ENCODE measurements at regions not wholly inside any gene's neighbourhood (a gene's known extent, or its start where the extent isn't known, plus 50 kb on each side); places are given as distances from the start of the nearest gene placed in this dataset.
"Not testable (repeated sequence)": the region's sequence is repeated elsewhere in the genome, so short reads cannot be mapped to it uniquely, and the experiment has no call there.

DNA sequence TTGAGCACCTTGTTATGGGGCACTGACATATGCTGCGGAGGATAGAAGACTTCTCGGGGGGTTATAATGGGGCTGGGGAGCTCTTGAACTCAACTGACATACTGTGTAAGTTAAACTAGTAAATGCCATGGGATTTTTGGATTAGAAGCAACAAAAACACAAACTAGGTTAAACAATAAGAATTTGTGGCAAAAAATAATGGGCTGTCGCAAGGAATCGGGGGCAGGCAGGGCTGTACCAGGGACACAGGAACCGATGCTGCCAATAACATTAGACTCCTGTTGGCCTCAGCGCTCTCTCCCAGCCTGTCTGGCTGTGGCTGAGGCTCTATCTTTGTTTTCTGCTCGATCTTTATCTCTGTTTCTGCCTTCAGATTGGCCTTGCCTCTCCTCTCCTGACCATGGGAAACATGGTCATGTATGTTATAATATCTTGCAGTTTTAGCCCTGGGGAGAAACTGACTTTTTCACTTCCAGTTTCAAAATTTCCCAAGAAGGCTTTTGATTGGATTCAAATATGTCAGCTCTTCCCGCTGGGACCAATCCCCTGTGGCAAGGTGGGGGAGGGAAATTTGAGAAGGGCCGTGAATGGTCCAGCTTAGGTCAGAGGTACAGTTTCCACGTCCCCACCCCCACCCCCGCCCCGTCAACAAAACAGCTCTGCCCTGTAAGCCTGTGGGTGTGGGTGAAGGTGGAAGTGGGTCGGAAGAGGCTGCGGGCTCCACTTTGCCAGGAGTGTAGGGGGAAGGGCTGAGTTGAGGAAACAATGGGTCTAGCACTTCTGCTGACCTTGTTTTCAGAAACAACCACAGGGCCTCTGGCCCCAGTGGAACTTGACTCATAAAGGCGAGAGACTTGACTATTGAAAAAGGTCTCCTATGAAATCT lies 161.1 kb upstream of the TBL1XR1 start:
- ATAC-seq = peak; percentile 32

DNA sequence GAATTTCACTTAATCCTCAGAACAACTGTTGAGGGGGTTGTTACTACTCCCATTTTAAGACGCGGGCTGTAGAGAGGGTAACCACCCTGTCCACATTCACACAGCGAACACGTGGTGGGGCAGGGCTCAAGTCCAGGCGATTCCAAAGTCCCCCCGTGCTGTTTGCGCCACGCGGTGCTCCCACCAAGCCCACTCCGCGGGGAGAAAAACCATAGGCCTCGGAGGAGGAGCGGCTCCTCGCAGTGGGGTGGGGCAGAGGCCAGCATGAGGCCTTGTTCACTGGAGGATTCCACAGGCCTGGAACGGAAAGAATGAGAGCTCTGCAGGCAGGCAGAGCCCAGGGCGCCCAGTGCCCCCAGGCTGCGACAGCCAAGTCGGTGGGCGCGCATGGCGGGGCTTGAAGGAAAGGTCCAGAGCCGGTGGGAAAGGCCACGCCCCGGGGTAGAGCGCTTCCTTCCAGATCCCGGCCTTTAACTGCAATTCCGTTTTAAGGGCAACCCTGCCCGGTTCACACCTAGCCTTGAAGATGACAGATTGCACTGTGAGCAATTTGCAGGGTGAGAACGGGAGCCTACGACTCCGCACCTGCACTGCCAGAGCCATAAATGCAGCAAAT lies 161.8 kb upstream of the TBL1XR1 start:
- ATAC-seq = peak; percentile 51

DNA sequence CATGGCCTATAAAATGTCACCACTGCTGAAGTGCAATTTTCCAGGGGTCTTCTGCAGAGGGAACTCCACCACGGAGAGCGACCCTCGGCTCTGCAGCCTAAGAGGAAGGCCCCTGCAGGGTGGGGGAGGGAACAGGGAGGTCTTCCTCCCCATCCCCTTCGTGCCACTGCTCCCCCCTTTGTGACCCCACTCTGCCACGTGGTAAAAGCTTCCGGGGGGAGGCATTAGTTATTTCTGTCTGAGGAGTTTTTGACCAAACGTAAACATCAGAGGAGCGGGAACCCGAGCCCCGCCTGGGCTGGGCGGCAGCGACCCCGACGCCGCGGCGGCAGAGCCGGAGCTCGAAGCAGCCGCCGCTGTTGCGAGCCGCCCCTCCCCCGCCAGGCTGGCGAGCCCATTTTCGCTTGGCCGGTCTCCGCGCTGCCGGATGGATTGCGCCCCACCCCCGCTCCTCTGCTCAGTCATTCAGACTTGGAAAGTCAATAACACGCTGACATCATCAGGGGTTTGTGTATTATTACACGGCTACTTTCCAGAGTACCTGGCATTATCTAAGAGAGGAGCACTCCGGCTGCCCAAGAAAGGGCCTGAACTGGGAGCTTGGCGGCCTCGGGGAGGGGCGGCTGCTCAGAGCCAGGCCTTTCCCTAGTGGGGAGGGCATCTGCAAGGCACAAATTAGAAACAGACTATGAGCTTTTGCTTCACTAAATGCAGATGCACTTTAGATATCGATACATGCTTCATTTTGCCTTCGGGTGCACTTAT lies 162.5 kb upstream of the TBL1XR1 start:
- peak; percentile 94 for ATAC-seq

DNA sequence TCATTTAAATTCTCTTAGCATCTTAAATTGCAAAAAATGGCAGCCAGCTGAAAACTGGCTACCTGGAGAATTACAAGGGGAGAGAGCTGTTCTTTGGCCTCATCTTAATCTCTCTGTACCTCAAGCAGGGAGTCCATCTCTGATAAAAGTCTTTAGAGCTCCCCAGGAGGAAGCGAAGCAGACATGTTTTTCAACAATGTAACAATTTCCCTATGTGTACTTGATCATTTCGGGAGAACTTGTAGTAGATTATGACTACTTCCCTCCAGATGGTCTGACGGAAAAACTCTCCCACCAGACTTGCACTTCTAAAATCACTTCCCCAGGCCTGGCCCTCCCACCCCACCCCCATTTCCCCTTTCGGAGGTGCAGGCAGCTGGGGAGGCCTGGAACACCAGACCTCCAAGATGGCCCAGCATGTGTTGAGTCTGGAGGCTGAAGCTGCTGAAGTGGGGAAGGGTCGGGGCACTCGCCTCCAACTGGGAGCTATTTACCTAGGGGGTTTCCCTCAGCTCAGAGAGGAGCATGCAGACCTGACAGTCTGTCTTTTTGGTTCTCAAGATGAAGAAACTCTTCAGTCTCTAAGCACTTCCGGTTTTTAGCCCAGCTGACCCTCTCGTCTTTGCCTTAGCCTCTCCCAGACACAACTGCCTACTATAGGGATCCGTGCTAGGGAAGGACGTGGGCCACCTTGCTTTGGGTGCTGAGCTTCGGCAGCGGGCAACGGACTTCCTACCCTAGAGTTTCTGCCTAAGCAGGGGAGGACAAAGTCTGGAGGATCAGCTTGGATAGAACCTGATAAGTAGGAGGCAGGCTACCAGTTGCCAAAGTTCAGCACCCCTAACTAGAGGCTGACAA lies 164.0 kb upstream of the TBL1XR1 start:
- no peak for ATAC-seq

DNA sequence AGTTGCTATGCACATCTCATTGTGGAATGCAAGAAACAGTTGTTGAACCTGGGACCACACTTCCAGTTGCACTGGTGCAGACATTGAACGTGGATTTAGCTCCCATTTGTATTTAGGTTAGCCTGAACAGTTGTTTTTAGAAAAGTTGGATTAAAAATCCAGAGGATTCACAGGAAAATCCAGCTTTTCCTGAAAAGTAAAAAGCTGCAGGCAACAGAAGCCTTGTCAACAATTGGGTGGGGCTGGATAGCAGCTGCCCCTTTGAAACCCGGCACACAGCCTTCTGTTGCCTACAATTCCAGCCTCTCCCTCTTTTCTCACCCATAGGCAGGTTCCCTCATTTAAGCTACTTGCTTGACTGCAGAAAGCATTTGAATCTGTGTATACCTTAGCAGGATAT lies 165.3 kb upstream of the TBL1XR1 start:
- no peak for ATAC-seq

DNA sequence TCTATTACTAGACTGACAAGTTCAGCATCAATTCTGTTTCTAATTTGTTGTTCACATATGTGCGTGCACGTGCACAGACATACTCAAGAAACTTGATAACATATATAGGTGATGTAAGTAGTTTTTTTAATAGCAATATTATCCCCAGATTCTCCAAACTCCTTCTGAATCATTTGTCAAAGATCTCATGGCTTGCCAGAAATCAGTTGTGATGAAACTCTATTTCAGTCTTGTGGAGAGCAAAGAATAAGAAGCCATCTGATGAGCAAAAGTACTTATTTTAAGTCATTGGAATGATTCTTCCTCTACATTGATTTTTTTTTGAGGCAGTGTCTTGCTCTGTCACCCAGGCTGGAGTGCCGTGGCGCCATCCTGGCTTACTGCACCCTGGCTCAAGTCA lies 167.0 kb upstream of the TBL1XR1 start:
- no peak for ATAC-seq

DNA sequence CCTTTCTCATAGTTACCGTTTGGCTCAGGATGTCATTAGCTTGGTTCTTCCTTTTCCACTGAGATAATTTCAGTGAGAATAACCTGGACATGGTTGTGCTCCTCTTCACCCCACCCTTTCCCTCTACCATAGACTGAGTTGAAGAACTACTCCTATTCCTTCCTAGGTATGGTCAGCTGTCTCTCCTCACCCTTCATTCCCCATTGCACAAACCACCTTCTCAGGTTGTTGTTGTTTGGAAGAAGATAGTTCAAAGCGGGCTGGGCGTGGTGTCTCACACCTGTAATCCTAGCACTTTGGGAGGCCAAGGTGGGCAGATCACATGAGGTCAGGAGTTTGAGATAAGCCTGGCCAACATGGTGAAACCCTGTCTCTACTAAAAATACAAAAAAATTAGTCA lies 168.0 kb upstream of the TBL1XR1 start:
- not testable (repeated sequence) for ATAC-seq

DNA sequence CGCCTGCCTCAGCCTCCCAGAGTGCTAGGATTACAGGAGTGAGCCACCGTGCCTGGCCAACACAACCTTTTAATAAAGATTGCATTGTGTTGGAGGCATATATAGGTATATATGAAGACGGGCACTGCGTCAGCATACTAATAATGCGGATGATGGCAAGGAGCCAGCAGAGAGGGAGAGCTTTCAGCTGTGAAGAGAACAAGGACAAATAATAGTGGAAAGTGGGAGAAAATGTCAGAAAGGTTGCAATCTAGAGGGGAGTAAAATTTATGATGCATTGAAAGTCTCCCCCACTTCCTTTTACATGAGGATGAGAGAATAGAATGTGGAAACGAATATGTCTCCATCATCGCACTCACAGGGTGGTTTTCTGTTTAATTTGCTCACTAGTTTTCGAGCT lies 170.5 kb upstream of the TBL1XR1 start:
- no peak for ATAC-seq

DNA sequence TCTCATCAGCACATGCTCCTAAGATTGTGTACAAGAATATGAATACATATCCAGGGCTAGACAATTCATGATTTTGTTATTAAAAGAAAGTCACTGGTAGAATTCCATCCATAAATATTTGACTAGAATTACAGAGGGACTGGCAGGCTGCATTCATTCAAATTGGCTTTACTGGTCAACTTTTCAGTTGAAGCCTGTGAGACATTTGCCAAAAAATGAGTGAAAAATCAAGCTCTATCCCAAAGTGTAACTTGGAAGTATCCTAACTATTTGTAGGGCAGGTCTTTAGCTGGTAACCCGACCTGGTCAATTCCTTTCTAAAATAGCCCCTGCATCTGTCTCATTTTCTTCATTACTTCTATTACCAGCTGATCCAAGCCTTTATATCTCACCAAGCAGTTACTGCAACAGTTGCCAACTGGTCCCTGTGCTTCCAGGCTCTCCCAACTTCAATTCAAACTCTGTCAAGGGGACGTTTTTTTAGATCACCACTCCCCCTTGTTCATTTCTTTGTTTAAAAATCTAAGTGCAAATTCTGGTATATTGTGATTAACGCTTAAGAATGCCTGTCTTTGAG lies 173.1 kb upstream of the TBL1XR1 start:
- no peak for ATAC-seq

DNA sequence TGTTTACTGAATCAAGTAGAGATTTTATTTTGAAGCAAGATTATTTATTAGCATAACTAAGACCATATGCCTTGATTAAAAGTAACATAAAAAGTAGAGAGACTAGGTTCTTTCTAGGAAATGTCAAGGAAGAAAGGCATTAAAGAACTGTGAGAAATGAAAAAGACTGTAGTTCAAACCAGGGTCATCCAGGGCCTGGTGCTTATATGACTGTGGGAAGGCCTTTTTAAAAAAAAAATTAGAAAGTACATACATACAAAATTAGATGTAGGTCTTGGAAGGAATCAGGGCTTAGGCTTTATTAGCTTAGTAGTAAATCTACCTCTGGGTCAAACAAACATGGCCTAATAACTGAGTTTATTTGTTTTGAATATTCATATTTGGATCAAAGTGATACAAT lies 173.9 kb upstream of the TBL1XR1 start:
- no peak for ATAC-seq

DNA sequence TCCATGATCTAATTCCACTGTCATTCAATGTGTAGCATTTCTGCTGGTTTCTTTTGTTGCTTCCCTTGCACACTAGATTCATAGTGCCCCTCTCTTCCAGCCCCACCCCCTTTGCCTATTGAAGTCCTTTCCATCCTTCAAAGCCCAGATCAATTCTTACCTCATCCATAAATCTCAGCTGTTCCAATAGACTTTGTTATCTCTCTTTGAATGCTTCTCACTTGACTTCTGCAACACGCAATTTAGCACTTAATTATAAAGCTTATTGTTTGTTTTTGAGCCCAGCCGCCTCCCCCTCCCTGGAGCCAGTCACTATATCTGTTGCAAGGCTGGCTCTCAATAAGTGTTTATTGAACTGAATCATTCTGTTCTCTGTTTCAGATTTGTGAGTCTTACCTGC lies 174.6 kb upstream of the TBL1XR1 start:
- ATAC-seq = no peak

DNA sequence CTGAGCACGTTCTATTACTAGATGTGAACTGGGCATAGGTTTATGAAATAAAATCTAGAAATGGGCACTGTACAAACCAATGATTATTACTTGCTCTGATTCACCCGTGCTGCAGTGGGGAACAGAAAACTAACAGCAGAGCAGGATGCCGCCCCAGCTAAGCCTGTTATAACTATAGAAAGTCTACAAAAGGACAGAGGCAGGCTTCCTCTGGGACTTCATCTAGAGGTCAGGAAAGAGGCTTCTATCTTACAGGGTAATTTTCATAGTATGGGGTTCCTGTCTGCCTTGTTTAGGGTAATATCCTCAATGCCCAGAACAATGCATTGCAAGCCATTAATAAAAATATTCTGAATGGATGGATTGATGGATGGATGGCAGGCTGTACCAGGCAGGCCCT lies 177.0 kb upstream of the TBL1XR1 start:
- ATAC-seq = no peak

DNA sequence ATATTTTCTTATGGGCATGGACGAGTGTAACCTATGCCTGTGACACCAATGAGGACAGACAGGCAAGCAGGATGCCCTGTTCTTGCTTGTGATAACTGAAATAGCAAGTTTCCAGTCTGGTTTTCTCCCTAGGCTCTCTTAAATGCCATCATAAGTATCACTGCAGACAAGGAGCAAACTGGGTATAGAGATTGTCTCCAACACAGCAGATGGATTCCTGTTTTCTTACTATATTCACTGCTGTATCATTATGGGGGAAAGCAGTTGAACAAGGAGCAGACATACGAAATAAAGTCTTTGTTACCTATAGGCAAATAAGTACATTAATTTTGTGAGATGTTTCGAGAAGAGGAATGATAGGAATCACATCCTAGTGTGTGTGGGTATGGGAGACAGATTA lies 178.0 kb upstream of the TBL1XR1 start:
- ATAC-seq = no peak

DNA sequence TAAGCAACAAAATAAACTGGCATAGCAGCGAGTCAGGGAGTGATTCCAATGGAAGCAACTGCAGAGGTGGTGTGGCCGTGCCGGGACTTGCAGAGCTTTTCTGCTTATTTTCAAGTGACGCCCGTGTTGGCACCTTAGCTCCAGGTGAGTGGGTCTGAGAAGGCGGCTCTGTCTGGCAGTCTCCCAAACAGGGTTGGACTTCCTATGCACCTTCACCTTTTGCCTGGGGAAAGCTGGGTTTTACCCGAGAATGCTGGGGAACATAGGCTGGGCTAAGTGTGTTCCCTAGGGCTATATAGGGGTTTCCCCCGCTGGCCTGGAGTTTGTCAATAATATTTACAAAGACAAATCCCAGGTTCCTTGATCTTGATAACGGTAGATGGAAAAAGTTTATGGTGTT lies 179.9 kb upstream of the TBL1XR1 start:
- peak; percentile 95 for ATAC-seq

DNA sequence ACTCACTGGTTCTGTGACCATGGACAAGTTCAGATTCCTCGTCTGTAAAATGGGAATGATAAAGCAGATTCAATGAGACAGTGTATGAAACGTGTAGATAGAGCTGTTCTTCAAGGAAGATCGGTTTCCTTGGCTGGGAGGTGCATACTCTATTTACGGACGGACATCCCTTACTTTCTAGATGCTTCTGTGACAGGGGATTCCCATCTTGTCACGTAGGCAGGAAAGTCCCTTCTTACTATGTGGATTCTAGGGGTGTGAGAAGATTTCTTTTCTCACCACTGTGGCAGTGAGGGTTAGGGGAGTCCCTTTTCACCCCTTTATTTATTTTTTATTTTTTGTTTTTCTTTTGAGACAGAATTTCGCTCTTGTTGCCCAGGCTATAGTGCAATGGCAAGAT lies 180.9 kb upstream of the TBL1XR1 start:
- ATAC-seq = no peak

DNA sequence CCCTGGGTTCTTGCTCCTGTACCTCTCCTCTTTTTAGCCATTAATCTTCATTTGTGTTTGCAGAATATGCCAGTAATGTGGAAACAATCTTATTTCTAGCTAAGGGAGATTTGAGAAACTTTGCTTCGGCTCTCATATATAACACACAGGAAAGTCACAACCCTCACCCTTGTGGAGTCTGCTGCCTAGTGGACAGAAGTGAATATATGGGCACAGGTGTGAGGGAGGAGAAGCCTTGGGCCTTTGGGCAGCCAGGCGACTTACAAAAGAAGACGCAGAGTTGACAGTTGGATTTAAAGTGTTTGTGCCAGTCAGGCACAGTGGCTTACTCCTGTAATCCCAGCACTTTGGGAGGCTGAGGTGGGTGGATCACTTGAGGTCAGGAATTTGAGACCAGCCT lies 181.8 kb upstream of the TBL1XR1 start:
- ATAC-seq = no peak

DNA sequence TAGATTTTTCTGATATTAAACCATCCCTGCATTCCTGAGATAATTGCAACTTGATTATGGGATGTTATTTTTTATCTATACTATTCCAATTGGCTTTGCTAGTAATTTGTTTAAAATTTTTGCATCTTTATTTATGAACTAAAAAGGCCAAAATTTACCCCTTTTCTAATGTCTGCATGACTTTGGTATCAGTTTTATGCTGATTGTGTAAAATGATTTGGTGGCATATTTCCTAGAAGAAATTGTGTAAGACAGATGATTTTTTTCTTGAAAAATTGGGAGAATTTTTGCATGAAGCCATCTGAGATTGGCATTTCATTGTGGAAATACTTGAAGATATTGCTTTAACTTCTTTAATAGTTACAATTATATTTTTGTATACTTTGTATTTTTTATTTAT lies 183.8 kb upstream of the TBL1XR1 start:
- ATAC-seq = no peak

DNA sequence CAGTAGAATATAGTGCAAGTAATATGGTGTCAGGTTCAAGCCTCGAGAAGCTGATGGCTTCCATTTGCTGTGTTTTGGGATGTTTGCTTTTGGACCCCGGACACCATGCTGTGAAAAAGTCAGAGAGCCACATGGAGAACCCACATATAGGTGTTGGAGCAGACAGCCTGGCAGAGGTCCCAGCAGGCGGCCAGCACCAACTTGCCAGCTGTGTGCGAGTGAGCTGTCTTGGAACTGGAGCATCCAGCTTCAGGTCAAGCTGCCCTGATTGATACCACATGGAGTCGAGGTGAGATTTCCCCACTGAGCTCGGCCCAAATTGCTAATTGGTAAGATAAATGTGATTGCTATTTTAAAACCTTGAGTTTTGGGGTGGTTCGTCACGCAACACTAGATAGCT lies 185.7 kb upstream of the TBL1XR1 start:
- peak; percentile 76 for ATAC-seq

DNA sequence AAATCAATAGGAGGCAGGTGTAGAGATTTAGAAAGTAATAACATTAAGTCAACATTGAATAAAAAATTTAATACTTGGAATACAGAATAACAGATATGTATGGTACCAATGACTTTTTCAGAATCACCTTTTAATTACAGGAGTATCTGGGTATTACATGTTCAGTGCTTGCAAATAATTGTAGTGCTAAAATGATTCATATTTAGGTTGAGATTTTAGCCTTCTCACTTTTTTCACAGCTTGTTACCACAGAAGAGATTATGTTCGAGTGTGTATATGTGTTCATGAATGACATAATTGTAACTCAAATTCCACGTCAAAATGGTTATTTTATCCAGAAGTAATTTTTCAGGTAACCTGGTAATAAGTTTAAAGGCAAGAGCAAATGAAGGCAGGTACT lies 187.9 kb upstream of the TBL1XR1 start:
- no peak for ATAC-seq

DNA sequence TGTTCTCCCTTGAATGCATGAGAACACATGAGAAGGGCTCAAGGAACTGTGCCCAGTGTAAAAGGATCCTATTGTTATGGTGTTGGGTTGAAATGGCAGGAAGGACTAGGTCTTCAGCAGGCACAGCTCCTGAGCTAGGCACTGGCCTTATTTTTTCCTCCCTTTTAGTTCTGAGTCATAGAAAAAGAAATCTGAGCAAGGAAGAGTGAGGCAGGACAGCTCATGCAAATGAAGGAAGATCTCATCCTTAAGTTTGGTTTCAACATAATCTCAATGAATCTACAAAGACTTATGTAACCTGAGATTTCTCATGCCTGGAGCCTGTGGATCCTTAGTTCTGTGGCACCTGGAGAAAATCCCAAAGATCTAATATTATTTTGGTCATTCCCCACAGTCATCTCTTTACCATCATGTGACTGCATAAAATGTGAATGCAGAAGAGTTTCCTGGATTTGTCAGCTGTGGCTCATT lies 188.6 kb upstream of the TBL1XR1 start:
- ATAC-seq = peak; percentile 85

DNA sequence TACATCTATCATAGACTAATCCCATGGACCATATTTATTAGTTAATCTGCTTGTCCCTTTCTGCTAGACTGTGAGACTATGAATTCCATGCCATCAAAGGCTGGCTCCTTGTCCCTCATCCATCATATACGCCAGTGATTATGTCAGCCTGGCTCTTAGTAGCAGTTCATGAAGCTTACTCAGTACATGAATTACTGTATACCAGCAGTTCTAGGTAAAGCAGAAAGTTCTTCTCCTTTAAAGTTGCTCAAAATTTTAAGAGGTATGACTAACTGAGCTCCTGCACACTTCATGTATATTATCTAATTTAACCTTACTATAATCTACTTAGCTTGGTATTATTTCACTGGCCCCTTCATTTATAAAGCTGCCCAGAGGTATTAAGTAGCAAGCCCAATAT lies 190.9 kb upstream of the TBL1XR1 start:
- no peak for ATAC-seq
